ENCODE measurements at regions not wholly inside any gene's neighbourhood (a gene's known extent, or its start where the extent isn't known, plus 50 kb on each side); places are given as distances from the start of the nearest gene placed in this dataset.

DNA sequence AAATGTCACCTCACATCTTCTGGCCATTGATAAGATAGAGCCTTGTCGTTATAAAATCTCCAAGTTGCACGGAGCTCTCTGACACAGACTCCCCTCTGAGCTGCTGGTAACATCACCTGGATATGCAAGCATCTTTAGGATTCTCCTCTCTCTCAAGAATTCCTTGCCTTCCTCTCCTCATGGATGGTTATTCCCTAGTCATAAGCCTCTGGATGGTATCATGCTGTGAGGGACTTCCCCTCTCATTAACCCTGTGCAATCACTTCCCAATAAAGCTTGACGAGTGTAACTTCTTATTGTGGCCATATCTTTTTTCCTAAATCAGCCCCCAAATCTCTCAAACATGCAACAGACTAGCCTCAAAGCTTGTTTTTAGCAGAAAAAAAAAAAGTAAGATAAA, 1057.0 kb upstream of the SLIT2 start:
- TF ChIP-seq, protein P1, sequence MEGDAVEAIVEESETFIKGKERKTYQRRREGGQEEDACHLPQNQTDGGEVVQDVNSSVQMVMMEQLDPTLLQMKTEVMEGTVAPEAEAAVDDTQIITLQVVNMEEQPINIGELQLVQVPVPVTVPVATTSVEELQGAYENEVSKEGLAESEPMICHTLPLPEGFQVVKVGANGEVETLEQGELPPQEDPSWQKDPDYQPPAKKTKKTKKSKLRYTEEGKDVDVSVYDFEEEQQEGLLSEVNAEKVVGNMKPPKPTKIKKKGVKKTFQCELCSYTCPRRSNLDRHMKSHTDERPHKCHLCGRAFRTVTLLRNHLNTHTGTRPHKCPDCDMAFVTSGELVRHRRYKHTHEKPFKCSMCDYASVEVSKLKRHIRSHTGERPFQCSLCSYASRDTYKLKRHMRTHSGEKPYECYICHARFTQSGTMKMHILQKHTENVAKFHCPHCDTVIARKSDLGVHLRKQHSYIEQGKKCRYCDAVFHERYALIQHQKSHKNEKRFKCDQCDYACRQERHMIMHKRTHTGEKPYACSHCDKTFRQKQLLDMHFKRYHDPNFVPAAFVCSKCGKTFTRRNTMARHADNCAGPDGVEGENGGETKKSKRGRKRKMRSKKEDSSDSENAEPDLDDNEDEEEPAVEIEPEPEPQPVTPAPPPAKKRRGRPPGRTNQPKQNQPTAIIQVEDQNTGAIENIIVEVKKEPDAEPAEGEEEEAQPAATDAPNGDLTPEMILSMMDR (IDR thresholded peaks at IDR 0.05): no peak
- no peak for TF ChIP-seq POLR2AphosphoS5 (IDR thresholded peaks at IDR 0.05)
- TF ChIP-seq POLR2A (IDR thresholded peaks at IDR 0.05): no peak
- TF ChIP-seq EP300 (IDR thresholded peaks at IDR 0.05): no peak

Data from sigmoid colon (tissue), 4 donors.